SK-N-SH treated with all-trans-retinoic acid at 6 μM for 48 hours (cell line): ENCODE measurements at regions not wholly inside any gene's neighbourhood (a gene's known extent, or its start where the extent isn't known, plus 50 kb on each side); places are given as distances from the start of the nearest gene placed in this dataset.

Experiments
- BACH2 ChIP-seq: fragments of 250-450 bp; sonication (Bioruptor Pico); IDR thresholded peaks from 2 replicates; pipeline ENCODE4 v1.9.0; 2021; ENCODE audit warnings: mild to moderate bottlenecking, borderline replicate concordance
- CREB5 ChIP-seq: fragments of 250-450 bp; sonication (Bioruptor Pico); IDR thresholded peaks from 2 replicates; pipeline ENCODE4 v1.5.1; 2020; ENCODE audit warnings: low read depth, mild to moderate bottlenecking, moderate library complexity
- CSDC2 ChIP-seq: fragments of 250-450 bp; sonication (Bioruptor Pico); IDR thresholded peaks from 2 replicates; pipeline ENCODE4 v1.5.0; 2020; ENCODE audit warnings: mild to moderate bottlenecking, moderate library complexity
- CSRNP3 ChIP-seq: fragments of 250-450 bp; sonication (Bioruptor Pico); IDR thresholded peaks from 2 replicates; pipeline ENCODE4 v1.5.1; 2021; ENCODE audit warnings: mild to moderate bottlenecking, moderate library complexity
- RARB ChIP-seq: fragments of 250-450 bp; sonication (Bioruptor Pico); IDR thresholded peaks from 2 replicates; pipeline ENCODE4 v1.8.0; 2021; ENCODE audit warnings: mild to moderate bottlenecking, moderate library complexity
- ZC3H10 ChIP-seq: fragments of 250-450 bp; sonication (Bioruptor Pico); IDR thresholded peaks from 2 replicates; pipeline ENCODE4 v1.5.1; 2021; ENCODE audit warnings: mild to moderate bottlenecking, moderate library complexity
- ZFP3 ChIP-seq: fragments of 250-450 bp; sonication (Bioruptor Pico); IDR thresholded peaks from 2 replicates; pipeline ENCODE4 v1.5.0; 2020; ENCODE audit warnings: mild to moderate bottlenecking, moderate library complexity
- ZFP30 ChIP-seq: fragments of 450-650 bp; formaldehyde crosslinking; IDR thresholded peaks from 2 replicates; pipeline ENCODE4 v1.5.0; 2022; ENCODE audit warnings: mild to moderate bottlenecking, moderate library complexity
- ZNF70 ChIP-seq: fragments of 450-650 bp; formaldehyde crosslinking; IDR thresholded peaks from 2 replicates; pipeline ENCODE4 v1.5.0; 2020; ENCODE audit warnings: mild to moderate bottlenecking, moderate library complexity

DNA sequence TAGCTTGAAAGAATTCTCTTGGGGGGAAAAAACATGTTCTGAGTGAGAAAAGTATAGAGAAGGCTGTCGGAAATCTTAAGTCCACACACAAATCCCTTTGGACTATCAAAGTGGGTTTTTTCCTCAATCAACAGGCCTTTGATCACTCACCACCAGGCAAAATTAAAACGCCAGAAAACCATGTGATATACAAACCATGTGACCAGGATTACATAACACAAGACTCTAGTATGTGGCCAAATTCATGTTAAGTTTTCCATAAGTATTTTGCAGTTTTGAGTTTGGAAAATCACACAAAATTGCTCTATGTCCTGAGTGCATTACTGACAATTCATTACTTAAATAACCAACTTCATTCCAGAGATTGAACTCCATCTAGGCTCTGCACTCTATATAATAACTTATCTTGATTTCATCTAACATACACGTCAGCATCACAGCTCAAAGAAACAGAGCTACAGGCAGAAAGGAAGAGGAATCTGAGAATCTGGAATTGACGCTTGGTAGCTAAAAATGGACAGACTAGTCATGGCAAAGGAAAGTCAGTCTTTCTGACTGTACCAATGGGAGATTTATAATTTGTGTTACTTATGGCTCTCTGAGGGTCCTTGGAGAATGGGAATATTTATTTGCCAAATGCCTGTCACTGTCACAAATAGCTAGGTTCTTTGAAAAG lies 383.5 kb downstream of the SFMBT2 start:
- TF ChIP-seq BACH2 (CRISPR knock-in tag): no peak
- no peak for TF ChIP-seq CREB5
- TF ChIP-seq CSRNP3 (CRISPR knock-in tag): no peak
- no peak for TF ChIP-seq ZC3H10
- TF ChIP-seq ZNF70 (CRISPR knock-in tag): no peak
- no peak for TF ChIP-seq ZFP30 (CRISPR knock-in tag)
- TF ChIP-seq RARB (CRISPR knock-in tag): no peak
- no peak for TF ChIP-seq CSDC2 (CRISPR knock-in tag)
- TF ChIP-seq ZFP3: no peak
